ENCODE measurements at regions not wholly inside any gene's neighbourhood (a gene's known extent, or its start where the extent isn't known, plus 50 kb on each side); places are given as distances from the start of the nearest gene placed in this dataset.

DNA sequence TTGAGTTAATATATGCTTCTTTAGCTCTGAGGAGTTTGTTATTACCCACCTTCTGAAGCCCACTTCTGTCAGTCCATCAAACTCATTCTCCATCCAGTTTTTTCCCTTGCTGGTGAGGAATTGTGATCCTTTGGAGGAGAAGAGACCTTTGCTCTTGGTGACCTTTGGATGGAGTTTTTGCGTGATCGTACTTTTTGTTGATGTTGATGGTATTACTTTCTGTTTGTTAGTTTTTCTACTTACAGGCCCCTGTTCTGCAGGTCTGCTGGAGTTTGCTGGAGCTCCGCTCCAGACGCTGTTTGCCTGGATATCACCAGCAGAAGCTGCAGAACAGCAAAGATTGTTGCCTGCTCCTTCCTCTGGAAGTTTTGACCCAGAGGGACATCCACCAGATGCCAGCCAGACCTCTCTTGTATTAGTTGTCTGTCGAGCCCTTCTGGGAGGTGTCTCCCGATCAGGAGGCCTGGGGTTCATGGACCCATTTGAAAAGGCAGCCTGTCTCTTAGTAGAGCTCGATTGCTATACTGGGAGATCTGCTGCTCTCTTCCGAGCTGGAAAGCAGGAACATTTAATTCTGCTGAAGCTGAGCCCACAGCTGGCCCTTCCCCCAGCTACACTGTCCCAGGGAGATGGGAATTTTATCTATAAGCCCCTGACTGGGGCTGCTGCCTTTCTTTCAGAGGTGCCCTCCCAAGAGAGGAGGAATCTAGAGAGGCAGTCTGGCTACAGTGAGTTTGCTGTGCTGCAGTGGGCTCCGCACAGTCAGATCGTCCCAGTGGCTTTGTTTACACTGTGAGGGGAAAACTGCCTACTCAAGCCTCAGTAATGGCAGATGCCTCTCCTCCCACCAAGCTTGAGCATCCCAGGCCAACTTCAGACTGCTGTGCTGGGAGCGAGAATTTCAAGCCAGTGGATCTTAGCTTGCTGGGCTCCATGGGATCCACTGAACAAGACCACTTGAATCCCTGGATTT lies 445.5 kb downstream of the MAN2A1 start:
- TF ChIP-seq, protein P1, sequence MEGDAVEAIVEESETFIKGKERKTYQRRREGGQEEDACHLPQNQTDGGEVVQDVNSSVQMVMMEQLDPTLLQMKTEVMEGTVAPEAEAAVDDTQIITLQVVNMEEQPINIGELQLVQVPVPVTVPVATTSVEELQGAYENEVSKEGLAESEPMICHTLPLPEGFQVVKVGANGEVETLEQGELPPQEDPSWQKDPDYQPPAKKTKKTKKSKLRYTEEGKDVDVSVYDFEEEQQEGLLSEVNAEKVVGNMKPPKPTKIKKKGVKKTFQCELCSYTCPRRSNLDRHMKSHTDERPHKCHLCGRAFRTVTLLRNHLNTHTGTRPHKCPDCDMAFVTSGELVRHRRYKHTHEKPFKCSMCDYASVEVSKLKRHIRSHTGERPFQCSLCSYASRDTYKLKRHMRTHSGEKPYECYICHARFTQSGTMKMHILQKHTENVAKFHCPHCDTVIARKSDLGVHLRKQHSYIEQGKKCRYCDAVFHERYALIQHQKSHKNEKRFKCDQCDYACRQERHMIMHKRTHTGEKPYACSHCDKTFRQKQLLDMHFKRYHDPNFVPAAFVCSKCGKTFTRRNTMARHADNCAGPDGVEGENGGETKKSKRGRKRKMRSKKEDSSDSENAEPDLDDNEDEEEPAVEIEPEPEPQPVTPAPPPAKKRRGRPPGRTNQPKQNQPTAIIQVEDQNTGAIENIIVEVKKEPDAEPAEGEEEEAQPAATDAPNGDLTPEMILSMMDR (IDR thresholded peaks at IDR 0.05; ENCODE audit: poor library complexity) = no peak
- TF ChIP-seq EZH2 (IDR thresholded peaks at IDR 0.05; ENCODE audit: borderline replicate concordance) = no peak
- no peak for TF ChIP-seq EZH2phosphoT487 (IDR thresholded peaks at IDR 0.05; ENCODE audit: low read depth, severe bottlenecking, unreplicated experiment)

Measured in hepatocyte (in vitro differentiated cells).